NCI-H82 (cell line): ENCODE measurements at regions not wholly inside any gene's neighbourhood (a gene's known extent, or its start where the extent isn't known, plus 50 kb on each side); places are given as distances from the start of the nearest gene placed in this dataset.

Experiments
- DNase-seq: peaks from one replicate; lab custom pipeline; 2025; lab: John Stamatoyannopoulos, UW

DNA sequence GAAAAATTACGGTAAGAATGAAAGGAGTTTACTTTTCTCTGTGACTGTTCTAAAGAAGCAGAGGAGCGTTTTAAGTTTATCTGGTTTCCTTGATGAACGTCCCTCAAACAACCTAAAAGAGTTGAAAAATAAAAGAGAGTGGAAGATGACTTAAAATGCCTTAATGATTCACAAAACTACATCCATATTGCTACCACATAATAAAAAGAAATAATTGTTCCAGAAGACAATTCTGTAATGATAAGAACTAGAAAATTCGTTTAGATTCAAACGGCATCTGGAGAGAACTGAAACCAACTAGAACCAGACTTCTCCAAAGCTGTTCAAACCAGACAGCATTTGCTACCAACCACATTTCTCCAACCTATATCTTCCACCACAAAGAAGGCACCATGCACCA lies 68.1 kb downstream of the TEKT4 start:
- no peak for DNase-seq

- DNase-seq: no peak
Observed at GRCh38 chr2:94947097-94948016, 76.1 kb downstream of the TEKT4 start.

GRCh38 chr2:94955702-94956101 lies 69.8 kb upstream of the MAL start:
- no peak for DNase-seq

- DNase-seq: peak; percentile 64
Observed at GRCh38 chr2:94956797-94957391, 68.6 kb upstream of the MAL start.

GRCh38 chr2:94958245-94958644 lies 67.3 kb upstream of the MAL start:
- no peak for DNase-seq

DNA sequence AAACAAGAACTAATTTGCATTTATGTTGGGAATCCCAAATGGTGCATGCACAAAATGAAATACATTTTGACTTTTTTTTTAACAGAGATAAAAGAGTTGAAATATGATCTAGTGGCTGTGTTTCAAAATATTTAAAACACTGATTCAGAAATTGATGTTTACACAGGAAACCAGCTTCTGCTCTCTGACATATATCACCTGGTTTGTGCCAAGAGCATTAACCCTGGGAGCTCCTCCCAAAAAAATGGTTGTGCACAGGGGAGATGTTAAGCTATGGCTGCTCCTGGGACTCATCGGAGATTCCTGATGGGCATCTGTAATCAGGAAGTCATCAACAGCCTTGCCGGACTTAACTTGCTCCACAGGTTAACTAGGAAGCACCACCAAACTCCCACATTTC lies 65.2 kb upstream of the MAL start:
- no peak for DNase-seq

DNA sequence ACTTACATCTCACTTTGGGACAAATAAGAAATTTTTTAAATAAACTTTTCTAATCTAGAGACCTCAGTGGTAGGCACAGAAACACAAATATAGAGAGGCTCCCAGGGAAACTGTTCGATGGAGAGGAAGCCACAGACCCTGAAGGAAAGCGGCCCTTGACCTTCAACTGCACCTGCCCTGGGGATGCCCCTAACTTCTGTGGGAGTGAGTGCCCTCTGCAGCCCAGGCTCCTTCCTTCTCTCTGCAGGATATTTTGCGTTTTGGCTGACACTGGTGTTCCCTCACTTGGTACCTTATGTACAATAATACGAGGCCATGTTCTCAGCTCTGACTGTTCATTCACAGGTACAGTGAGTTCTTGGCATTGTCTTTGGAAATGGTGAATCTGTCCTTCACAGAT lies 64.8 kb upstream of the MAL start:
- DNase-seq: no peak

- DNase-seq: no peak
Observed at GRCh38 chr2:94964193-94964592, 61.3 kb upstream of the MAL start.

DNA sequence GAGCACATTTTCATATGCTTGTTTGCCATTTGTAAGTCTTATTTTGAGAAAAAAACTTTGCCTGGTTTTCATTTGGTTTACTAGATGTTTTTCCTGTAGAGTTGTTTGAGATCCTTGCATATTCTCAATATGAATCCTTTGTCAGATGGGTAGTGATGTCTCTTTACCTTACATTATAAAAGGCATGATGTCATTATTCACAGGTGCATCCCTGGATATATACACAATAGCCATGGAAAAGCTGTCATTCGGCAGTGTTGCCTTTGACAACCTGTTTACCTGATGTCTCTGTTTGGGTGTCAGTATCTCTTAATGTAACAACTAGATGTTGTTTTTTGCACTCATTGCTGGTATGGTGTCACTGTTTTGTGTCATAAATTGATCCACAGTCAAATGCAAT lies 58.8 kb upstream of the MAL start:
- no peak for DNase-seq

DNA sequence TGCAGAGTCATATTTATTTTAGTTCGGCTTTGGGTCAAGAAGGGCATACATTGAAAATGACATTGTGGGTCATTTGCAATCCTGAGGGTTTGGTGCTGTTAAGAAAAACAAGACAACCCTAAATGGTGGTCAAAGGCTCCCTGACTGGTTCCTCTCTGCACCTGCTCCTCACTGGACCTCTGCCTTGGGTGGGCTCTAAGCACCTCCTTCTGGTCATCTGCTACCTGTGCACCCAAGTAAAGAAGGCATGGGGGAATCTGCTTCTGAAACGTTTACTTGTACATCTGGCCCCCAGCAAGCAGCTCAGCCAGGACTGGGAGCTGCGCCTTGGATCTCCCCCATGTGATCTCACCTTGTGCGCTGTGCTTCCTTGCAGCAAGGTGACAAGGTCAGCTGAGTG lies 55.2 kb upstream of the MAL start:
- DNase-seq: no peak
